HCT116 (cell line): ENCODE measurements at regions not wholly inside any gene's neighbourhood (a gene's known extent, or its start where the extent isn't known, plus 50 kb on each side); places are given as distances from the start of the nearest gene placed in this dataset.

ENCODE experiments used
- EZH2phosphoT487 ChIP-seq: fragments of 200-600 bp; IDR thresholded peaks from 2 replicates; pipeline ENCODE4 v1.6.1; 2018; ENCODE audit warnings: antibody characterized with exemption, borderline replicate concordance
- POLR2A ChIP-seq: IDR thresholded peaks from 2 replicates; pipeline ENCODE4 v1.7.0; 2011; ENCODE audit warnings: borderline replicate concordance; ENCODE audit not compliant: insufficient read depth, insufficient read length; ENCODE audit errors: extremely low read depth
- POLR2AphosphoS5 ChIP-seq: IDR thresholded peaks from 2 replicates; pipeline ENCODE4 v1.6.1; 2011; ENCODE audit warnings: mild to moderate bottlenecking, low read depth, low read length, moderate library complexity
- RAD21 ChIP-seq: IDR thresholded peaks from 2 replicates; pipeline ENCODE4 v1.6.1; 2012; ENCODE audit warnings: low read depth, mild to moderate bottlenecking
- REST ChIP-seq: IDR thresholded peaks from 2 replicates; pipeline ENCODE4 v1.6.1; 2012; ENCODE audit warnings: low read depth
- SIN3A ChIP-seq: IDR thresholded peaks from 2 replicates; pipeline ENCODE4 v1.6.1; 2012; ENCODE audit warnings: low read depth
- SRF ChIP-seq: IDR thresholded peaks from 2 replicates; pipeline ENCODE4 v1.6.1; 2012; ENCODE audit warnings: low read depth
- TCF7L2 ChIP-seq: IDR thresholded peaks from 2 replicates; pipeline ENCODE4 v1.7.0; 2011; ENCODE audit warnings: borderline replicate concordance, inconsistent platforms; ENCODE audit not compliant: insufficient read depth, insufficient read length; ENCODE audit errors: extremely low read depth
- ZNF274 ChIP-seq: fragments of 200-500 bp; sonication (Bioruptor generic); IDR thresholded peaks from 2 replicates; pipeline ENCODE4 v1.6.1; 2014; ENCODE audit warnings: mild to moderate bottlenecking, low read depth, low read length, inconsistent platforms
- TF ChIP-seq, protein P1 (sequence below), 3 experiments: fragments of 200-600 bp in 1 of 3; sonication (generic) in 1 of 3; IDR thresholded peaks in 2 of 3; conservative IDR thresholded peaks in 1 of 3; 2 replicates each; pipeline ENCODE4 v1.5.1; 2012 to 2017; ENCODE audit warnings: low read depth in 2 of 3, low read length in 2 of 3, antibody characterized with exemption in 1 of 3, borderline replicate concordance in 1 of 3, control low read depth in 1 of 3, mild to moderate bottlenecking in 1 of 3, mixed read lengths in 1 of 3, mixed run types in 1 of 3, moderate library complexity in 1 of 3; ENCODE audit not compliant: insufficient read depth in 1 of 3
- TF ChIP-seq, protein P2 (sequence below): IDR thresholded peaks from 2 replicates; pipeline ENCODE4 v1.6.1; 2011; ENCODE audit warnings: mild to moderate bottlenecking, low read length, moderate library complexity; ENCODE audit not compliant: insufficient replicate concordance; ENCODE audit errors: extremely low read depth
- TF ChIP-seq, protein P3 (sequence below): IDR thresholded peaks from 2 replicates; pipeline ENCODE4 v1.6.1; 2012

DNA sequence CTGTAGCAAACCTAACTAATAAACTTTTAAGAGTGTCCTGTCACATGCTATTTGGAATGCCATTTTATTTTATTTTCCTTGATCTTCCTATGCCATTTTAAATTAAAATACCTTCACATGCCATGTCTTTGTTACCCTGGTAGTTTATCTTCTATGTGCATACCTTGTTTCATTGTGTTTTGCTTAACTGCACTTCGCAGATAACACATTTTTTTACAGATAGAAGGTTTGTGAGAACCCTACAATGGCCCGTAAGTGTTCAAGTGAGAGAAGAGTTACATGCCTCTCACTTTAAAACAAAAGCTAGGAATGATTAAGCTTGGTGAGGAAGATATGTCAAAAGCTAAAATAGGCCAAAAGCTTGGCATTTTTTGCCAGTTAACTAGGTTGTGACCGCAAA is 744.1 kb downstream of the STIM2 start:
- TF ChIP-seq TCF7L2: no peak
- no peak for TF ChIP-seq SIN3A
- no peak for TF ChIP-seq POLR2A
- no peak for TF ChIP-seq SRF
- TF ChIP-seq, protein P1, sequence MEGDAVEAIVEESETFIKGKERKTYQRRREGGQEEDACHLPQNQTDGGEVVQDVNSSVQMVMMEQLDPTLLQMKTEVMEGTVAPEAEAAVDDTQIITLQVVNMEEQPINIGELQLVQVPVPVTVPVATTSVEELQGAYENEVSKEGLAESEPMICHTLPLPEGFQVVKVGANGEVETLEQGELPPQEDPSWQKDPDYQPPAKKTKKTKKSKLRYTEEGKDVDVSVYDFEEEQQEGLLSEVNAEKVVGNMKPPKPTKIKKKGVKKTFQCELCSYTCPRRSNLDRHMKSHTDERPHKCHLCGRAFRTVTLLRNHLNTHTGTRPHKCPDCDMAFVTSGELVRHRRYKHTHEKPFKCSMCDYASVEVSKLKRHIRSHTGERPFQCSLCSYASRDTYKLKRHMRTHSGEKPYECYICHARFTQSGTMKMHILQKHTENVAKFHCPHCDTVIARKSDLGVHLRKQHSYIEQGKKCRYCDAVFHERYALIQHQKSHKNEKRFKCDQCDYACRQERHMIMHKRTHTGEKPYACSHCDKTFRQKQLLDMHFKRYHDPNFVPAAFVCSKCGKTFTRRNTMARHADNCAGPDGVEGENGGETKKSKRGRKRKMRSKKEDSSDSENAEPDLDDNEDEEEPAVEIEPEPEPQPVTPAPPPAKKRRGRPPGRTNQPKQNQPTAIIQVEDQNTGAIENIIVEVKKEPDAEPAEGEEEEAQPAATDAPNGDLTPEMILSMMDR (IDR thresholded peaks at IDR 0.05 in 2 of 3, conservative IDR thresholded peaks at IDR 0.05 in 1 of 3; ENCODE audit: borderline replicate concordance in 1 of 3, insufficient read depth in 1 of 3, low read depth in 2 of 3, low read length in 2 of 3): no peak
- TF ChIP-seq REST: no peak
- TF ChIP-seq RAD21: no peak
- TF ChIP-seq, protein P2, sequence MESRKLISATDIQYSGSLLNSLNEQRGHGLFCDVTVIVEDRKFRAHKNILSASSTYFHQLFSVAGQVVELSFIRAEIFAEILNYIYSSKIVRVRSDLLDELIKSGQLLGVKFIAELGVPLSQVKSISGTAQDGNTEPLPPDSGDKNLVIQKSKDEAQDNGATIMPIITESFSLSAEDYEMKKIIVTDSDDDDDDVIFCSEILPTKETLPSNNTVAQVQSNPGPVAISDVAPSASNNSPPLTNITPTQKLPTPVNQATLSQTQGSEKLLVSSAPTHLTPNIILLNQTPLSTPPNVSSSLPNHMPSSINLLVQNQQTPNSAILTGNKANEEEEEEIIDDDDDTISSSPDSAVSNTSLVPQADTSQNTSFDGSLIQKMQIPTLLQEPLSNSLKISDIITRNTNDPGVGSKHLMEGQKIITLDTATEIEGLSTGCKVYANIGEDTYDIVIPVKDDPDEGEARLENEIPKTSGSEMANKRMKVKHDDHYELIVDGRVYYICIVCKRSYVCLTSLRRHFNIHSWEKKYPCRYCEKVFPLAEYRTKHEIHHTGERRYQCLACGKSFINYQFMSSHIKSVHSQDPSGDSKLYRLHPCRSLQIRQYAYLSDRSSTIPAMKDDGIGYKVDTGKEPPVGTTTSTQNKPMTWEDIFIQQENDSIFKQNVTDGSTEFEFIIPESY: no peak
- TF ChIP-seq POLR2AphosphoS5: no peak
- no peak for TF ChIP-seq ZNF274
- TF ChIP-seq EZH2phosphoT487: no peak
- TF ChIP-seq, protein P3, sequence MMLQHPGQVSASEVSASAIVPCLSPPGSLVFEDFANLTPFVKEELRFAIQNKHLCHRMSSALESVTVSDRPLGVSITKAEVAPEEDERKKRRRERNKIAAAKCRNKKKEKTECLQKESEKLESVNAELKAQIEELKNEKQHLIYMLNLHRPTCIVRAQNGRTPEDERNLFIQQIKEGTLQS: no peak
